Ascending aorta (tissue), 2 donors: ENCODE measurements at regions not wholly inside any gene's neighbourhood (a gene's known extent, or its start where the extent isn't known, plus 50 kb on each side); places are given as distances from the start of the nearest gene placed in this dataset.
"Not testable (repeated sequence)": the region's sequence is repeated elsewhere in the genome, so short reads cannot be mapped to it uniquely, and the experiment has no call there.

Experiments
- DNase-seq, 2 donors: peaks; one replicate each; pipeline ENCODE4 v3.0.0-alpha.2; 2019; ENCODE audit warnings: low spot score in 2 of 2
- H3K27ac ChIP-seq, 2 donors: fragments of 200-600 bp; sonication (generic); one replicate each; pipeline ENCODE4 v1.5.1; 2016 to 2017; ENCODE audit warnings: mild to moderate bottlenecking in 1 of 2
- H3K27me3 ChIP-seq: fragments of 200-600 bp; sonication (generic); one replicate; pipeline ENCODE4 v1.5.1; 2017
- H3K36me3 ChIP-seq, 2 donors: fragments of 200-600 bp; sonication (generic); one replicate each; pipeline ENCODE4 v1.5.1; 2016
- H3K4me1 ChIP-seq, 2 donors: fragments of 200-600 bp; sonication (generic); one replicate each; pipeline ENCODE4 v1.5.1; 2016 to 2017; ENCODE audit warnings: mild to moderate bottlenecking in 1 of 2
- H3K4me3 ChIP-seq, 2 donors: fragments of 200-600 bp; sonication (generic); one replicate each; pipeline ENCODE4 v1.5.1; 2016 to 2017; ENCODE audit warnings: mild to moderate bottlenecking in 1 of 2
- H3K9me3 ChIP-seq, 2 donors: fragments of 200-600 bp; sonication (generic); one replicate each; pipeline ENCODE4 v1.5.1; 2016
- CTCF ChIP-seq, 3 experiments: fragments of 200-600 bp in 2 of 3; fragments of 450-650 bp in 1 of 3; sonication (generic) in 2 of 3; IDR thresholded peaks; one replicate each; pipeline ENCODE4 v1.5.1; 2016 to 2019; ENCODE audit warnings: antibody characterized with exemption in 3 of 3, mild to moderate bottlenecking in 1 of 3, moderate library complexity in 1 of 3
- intact Hi-C: fragments of 100-400 bp; cut with DNase I; formaldehyde crosslinking; loops from one replicate; pipeline ENCODE4 v1.15.1; 2023

GRCh38 chr5:62183727-62184126 is 122.3 kb upstream of the KIF2A start:
- DNase-seq, result no peak
- no peak overlapping the region for H3K27ac ChIP-seq
- H3K4me1 ChIP-seq, result no peaks in the 10 kb centered on the region
- intact Hi-C loops, result no loop called here
- no peaks in the 10 kb centered on the region for H3K9me3 ChIP-seq
- H3K36me3 ChIP-seq, result no peaks in the 10 kb centered on the region
- H3K4me3 ChIP-seq, result no peak overlapping the region
- no peaks in the 10 kb centered on the region for H3K27me3 ChIP-seq
- TF ChIP-seq CTCF (IDR thresholded peaks at IDR 0.05), result no peak

- no peaks in the 10 kb centered on the region for H3K36me3 ChIP-seq
- no peaks in the 10 kb centered on the region for H3K27me3 ChIP-seq
- no peak for DNase-seq
- TF ChIP-seq CTCF (IDR thresholded peaks at IDR 0.05), result no peak
- intact Hi-C loops, result no loop called here
- H3K4me3 ChIP-seq, result no peak overlapping the region
- H3K4me1 ChIP-seq, result no peaks in the 10 kb centered on the region
- no peaks in the 10 kb centered on the region for H3K9me3 ChIP-seq
- H3K27ac ChIP-seq, result no peak overlapping the region
Measured at GRCh38 chr5:62184444-62184843, 121.6 kb upstream of the KIF2A start.

GRCh38 chr5:62190173-62190572 is 115.8 kb upstream of the KIF2A start:
- H3K4me3 ChIP-seq, result no peak overlapping the region
- H3K27me3 ChIP-seq, result no peaks in the 10 kb centered on the region
- H3K36me3 ChIP-seq, result no peaks in the 10 kb centered on the region
- no peak overlapping the region for H3K27ac ChIP-seq
- H3K4me1 ChIP-seq, result no peaks in the 10 kb centered on the region
- DNase-seq, result no peak
- intact Hi-C loops, result no loop called here
- no peaks in the 10 kb centered on the region for H3K9me3 ChIP-seq
- TF ChIP-seq CTCF (IDR thresholded peaks at IDR 0.05), result no peak

- intact Hi-C loops, result no loop called here
- Histone ChIP-seq H3K4me1 (no peaks in the 10 kb centered on the region), H3K27ac (no peak overlapping the region), H3K4me3 (no peak overlapping the region), H3K27me3 (no peaks in the 10 kb centered on the region), H3K36me3 (no peaks in the 10 kb centered on the region), H3K9me3 (no peaks in the 10 kb centered on the region)
- no peak for TF ChIP-seq CTCF (IDR thresholded peaks at IDR 0.05)
- no peak for DNase-seq
Measured at GRCh38 chr5:62190931-62191330, 115.1 kb upstream of the KIF2A start.

GRCh38 chr5:62192958-62193357 is 113.0 kb upstream of the KIF2A start:
- DNase-seq, result no peak
- Histone ChIP-seq H3K27ac (no peak overlapping the region), H3K36me3 (no peaks in the 10 kb centered on the region), H3K4me3 (no peak overlapping the region), H3K27me3 (no peaks in the 10 kb centered on the region), H3K4me1 (no peaks in the 10 kb centered on the region), H3K9me3 (no peaks in the 10 kb centered on the region)
- no peak for TF ChIP-seq CTCF (IDR thresholded peaks at IDR 0.05)
- intact Hi-C loops, result no loop called here

GRCh38 chr5:62196532-62196931 is 109.5 kb upstream of the KIF2A start:
- intact Hi-C loops, H3K27ac ChIP-seq, DNase-seq, H3K27me3 ChIP-seq, H3K4me1 ChIP-seq, H3K4me3 ChIP-seq, H3K36me3 ChIP-seq, H3K9me3 ChIP-seq: not testable (repeated sequence)
